ENCODE measurements at regions not wholly inside any gene's neighbourhood (a gene's known extent, or its start where the extent isn't known, plus 50 kb on each side); places are given as distances from the start of the nearest gene placed in this dataset.

- Histone ChIP-seq H3K4me3 (ENCODE audit: low read length) (no peak overlapping the region), H3K4me1 (ENCODE audit: control insufficient read depth, insufficient read depth, low read length) (no peaks in the 10 kb centered on the region), H3K36me3 (ENCODE audit: control insufficient read depth, insufficient read depth, low read length) (no peaks in the 10 kb centered on the region), H3K27ac (ENCODE audit: low read length) (no peak overlapping the region), H3K27me3 (ENCODE audit: control insufficient read depth, insufficient read depth, low read length) (no peaks in the 10 kb centered on the region), H3K9me3 (ENCODE audit: control insufficient read depth, insufficient read depth, low read length) (no peaks in the 10 kb centered on the region)
- no peak for DNase-seq (ENCODE audit: low read depth, low spot score)
- WGBS (ENCODE audit: insufficient coverage, insufficient read length): no CpG with 5 or more reads among the region's 1 CpG
Measured at GRCh38 chr13:56189439-56189838, 951.3 kb upstream of the PRR20A start.

GRCh38 chr13:56189978-56190377, 950.7 kb upstream of the PRR20A start:
- H3K9me3 ChIP-seq (ENCODE audit: control insufficient read depth, insufficient read depth, low read length): no peaks in the 10 kb centered on the region
- H3K36me3 ChIP-seq (ENCODE audit: control insufficient read depth, insufficient read depth, low read length): no peaks in the 10 kb centered on the region
- no CpG with 5 or more reads among the region's 5 CpGs for WGBS (ENCODE audit: insufficient coverage, insufficient read length)
- H3K4me1 ChIP-seq (ENCODE audit: control insufficient read depth, insufficient read depth, low read length): no peaks in the 10 kb centered on the region
- no peak overlapping the region for H3K27ac ChIP-seq (ENCODE audit: low read length)
- H3K27me3 ChIP-seq (ENCODE audit: control insufficient read depth, insufficient read depth, low read length): no peaks in the 10 kb centered on the region
- no peak for DNase-seq (ENCODE audit: low read depth, low spot score)
- no peak overlapping the region for H3K4me3 ChIP-seq (ENCODE audit: low read length)

GRCh38 chr13:56198350-56198749, 942.4 kb upstream of the PRR20A start:
- Histone ChIP-seq H3K36me3 (ENCODE audit: control insufficient read depth, insufficient read depth, low read length) (no peaks in the 10 kb centered on the region), H3K27ac (ENCODE audit: low read length) (no peak overlapping the region), H3K4me3 (ENCODE audit: low read length) (no peak overlapping the region), H3K9me3 (ENCODE audit: control insufficient read depth, insufficient read depth, low read length) (no peaks in the 10 kb centered on the region), H3K4me1 (ENCODE audit: control insufficient read depth, insufficient read depth, low read length) (no peaks in the 10 kb centered on the region; the same call in 1 of the 2 replicates), H3K27me3 (ENCODE audit: control insufficient read depth, insufficient read depth, low read length) (no peaks in the 10 kb centered on the region)
- no peak for DNase-seq (ENCODE audit: low read depth, low spot score)
- WGBS (ENCODE audit: insufficient coverage, insufficient read length): no CpG with 5 or more reads among the region's 1 CpG

- Histone ChIP-seq H3K27ac (ENCODE audit: low read length) (no peak overlapping the region), H3K4me1 (ENCODE audit: control insufficient read depth, insufficient read depth, low read length) (no peaks in the 10 kb centered on the region; the same call in 1 of the 2 replicates), H3K27me3 (ENCODE audit: control insufficient read depth, insufficient read depth, low read length) (no peaks in the 10 kb centered on the region), H3K4me3 (ENCODE audit: low read length) (no peak overlapping the region), H3K9me3 (ENCODE audit: control insufficient read depth, insufficient read depth, low read length) (no peaks in the 10 kb centered on the region), H3K36me3 (ENCODE audit: control insufficient read depth, insufficient read depth, low read length) (no peaks in the 10 kb centered on the region)
- no peak for DNase-seq (ENCODE audit: low read depth, low spot score)
- WGBS (ENCODE audit: insufficient coverage, insufficient read length): 100% methylated on average over 1 of the region's 2 CpGs
Measured at GRCh38 chr13:56201834-56202233, 938.9 kb upstream of the PRR20A start.

GRCh38 chr13:56216221-56216620, 924.5 kb upstream of the PRR20A start:
- Histone ChIP-seq H3K9me3 (ENCODE audit: control insufficient read depth, insufficient read depth, low read length) (no peaks in the 10 kb centered on the region), H3K27me3 (ENCODE audit: control insufficient read depth, insufficient read depth, low read length) (no peaks in the 10 kb centered on the region), H3K27ac (ENCODE audit: low read length) (no peak overlapping the region), H3K4me1 (ENCODE audit: control insufficient read depth, insufficient read depth, low read length) (no peaks in the 10 kb centered on the region), H3K4me3 (ENCODE audit: low read length) (no peak overlapping the region), H3K36me3 (ENCODE audit: control insufficient read depth, insufficient read depth, low read length) (no peaks in the 10 kb centered on the region)
- WGBS (ENCODE audit: insufficient coverage, insufficient read length): no CpG with 5 or more reads among the region's 1 CpG
- no peak for DNase-seq (ENCODE audit: low read depth, low spot score)

- Histone ChIP-seq H3K9me3 (ENCODE audit: control insufficient read depth, insufficient read depth, low read length) (no peaks in the 10 kb centered on the region), H3K27ac (ENCODE audit: low read length) (no peak overlapping the region), H3K36me3 (ENCODE audit: control insufficient read depth, insufficient read depth, low read length) (no peaks in the 10 kb centered on the region), H3K4me3 (ENCODE audit: low read length) (no peak overlapping the region), H3K27me3 (ENCODE audit: control insufficient read depth, insufficient read depth, low read length) (no peaks in the 10 kb centered on the region), H3K4me1 (ENCODE audit: control insufficient read depth, insufficient read depth, low read length) (no peaks in the 10 kb centered on the region)
- no peak for DNase-seq (ENCODE audit: low read depth, low spot score)
- no CpG with 5 or more reads among the region's 2 CpGs for WGBS (ENCODE audit: insufficient coverage, insufficient read length)
Measured at GRCh38 chr13:56247692-56248091, 893.0 kb upstream of the PRR20A start.

- Histone ChIP-seq H3K9me3 (ENCODE audit: control insufficient read depth, insufficient read depth, low read length) (no peaks in the 10 kb centered on the region), H3K4me3 (ENCODE audit: low read length) (no peak overlapping the region), H3K27me3 (ENCODE audit: control insufficient read depth, insufficient read depth, low read length) (no peaks in the 10 kb centered on the region), H3K36me3 (ENCODE audit: control insufficient read depth, insufficient read depth, low read length) (no peaks in the 10 kb centered on the region), H3K27ac (ENCODE audit: low read length) (no peak overlapping the region), H3K4me1 (ENCODE audit: control insufficient read depth, insufficient read depth, low read length) (no peaks in the 10 kb centered on the region)
- WGBS (ENCODE audit: insufficient coverage, insufficient read length): no CpG with 5 or more reads among the region's 1 CpG
- DNase-seq (ENCODE audit: low read depth, low spot score): no peak
Measured at GRCh38 chr13:56271686-56272085, 869.0 kb upstream of the PRR20A start.

- no peak overlapping the region for H3K4me3 ChIP-seq (ENCODE audit: low read length)
- H3K27me3 ChIP-seq (ENCODE audit: control insufficient read depth, insufficient read depth, low read length): no peaks in the 10 kb centered on the region
- no peaks in the 10 kb centered on the region for H3K9me3 ChIP-seq (ENCODE audit: control insufficient read depth, insufficient read depth, low read length)
- DNase-seq (ENCODE audit: low read depth, low spot score): no peak
- no peaks in the 10 kb centered on the region for H3K36me3 ChIP-seq (ENCODE audit: control insufficient read depth, insufficient read depth, low read length)
- WGBS (ENCODE audit: insufficient coverage, insufficient read length): no CpG with 5 or more reads among the region's 4 CpGs
- no peaks in the 10 kb centered on the region for H3K4me1 ChIP-seq (ENCODE audit: control insufficient read depth, insufficient read depth, low read length)
- H3K27ac ChIP-seq (ENCODE audit: low read length): no peak overlapping the region
Measured at GRCh38 chr13:56283262-56283828, 857.4 kb upstream of the PRR20A start.

- no peak for DNase-seq (ENCODE audit: low read depth, low spot score)
- H3K4me1 ChIP-seq (ENCODE audit: control insufficient read depth, insufficient read depth, low read length): no peaks in the 10 kb centered on the region
- no peak overlapping the region for H3K4me3 ChIP-seq (ENCODE audit: low read length)
- H3K36me3 ChIP-seq (ENCODE audit: control insufficient read depth, insufficient read depth, low read length): no peaks in the 10 kb centered on the region
- H3K9me3 ChIP-seq (ENCODE audit: control insufficient read depth, insufficient read depth, low read length): no peaks in the 10 kb centered on the region
- no peak overlapping the region for H3K27ac ChIP-seq (ENCODE audit: low read length)
- no peaks in the 10 kb centered on the region for H3K27me3 ChIP-seq (ENCODE audit: control insufficient read depth, insufficient read depth, low read length)
Measured at GRCh38 chr13:56299650-56300049, 841.1 kb upstream of the PRR20A start.

GRCh38 chr13:56314765-56315164, 826.0 kb upstream of the PRR20A start:
- no peak for DNase-seq (ENCODE audit: low read depth, low spot score)
- H3K27ac ChIP-seq (ENCODE audit: low read length): no peak overlapping the region
- no peaks in the 10 kb centered on the region for H3K36me3 ChIP-seq (ENCODE audit: control insufficient read depth, insufficient read depth, low read length)
- H3K4me1 ChIP-seq (ENCODE audit: control insufficient read depth, insufficient read depth, low read length): no peaks in the 10 kb centered on the region
- WGBS (ENCODE audit: insufficient coverage, insufficient read length): no CpG with 5 or more reads among the region's 3 CpGs
- H3K9me3 ChIP-seq (ENCODE audit: control insufficient read depth, insufficient read depth, low read length): no peaks in the 10 kb centered on the region
- no peak overlapping the region for H3K4me3 ChIP-seq (ENCODE audit: low read length)
- H3K27me3 ChIP-seq (ENCODE audit: control insufficient read depth, insufficient read depth, low read length): no peaks in the 10 kb centered on the region

- DNase-seq (ENCODE audit: low read depth, low spot score): no peak
- Histone ChIP-seq H3K4me1 (ENCODE audit: control insufficient read depth, insufficient read depth, low read length) (no peaks in the 10 kb centered on the region), H3K9me3 (ENCODE audit: control insufficient read depth, insufficient read depth, low read length) (no peaks in the 10 kb centered on the region), H3K27ac (ENCODE audit: low read length) (no peak overlapping the region), H3K36me3 (ENCODE audit: control insufficient read depth, insufficient read depth, low read length) (no peaks in the 10 kb centered on the region), H3K27me3 (ENCODE audit: control insufficient read depth, insufficient read depth, low read length) (no peaks in the 10 kb centered on the region), H3K4me3 (ENCODE audit: low read length) (no peak overlapping the region)
- WGBS (ENCODE audit: insufficient coverage, insufficient read length): no CpG with 5 or more reads among the region's 2 CpGs
Measured at GRCh38 chr13:56317841-56318240, 822.9 kb upstream of the PRR20A start.
